NCI-H460 (cell line): ENCODE measurements at regions not wholly inside any gene's neighbourhood (a gene's known extent, or its start where the extent isn't known, plus 50 kb on each side); places are given as distances from the start of the nearest gene placed in this dataset.

Experiments
- DNase-seq: peaks from one replicate; pipeline ENCODE4 v3.0.0-alpha.2; 2016; ENCODE audit warnings: low read depth; ENCODE audit errors: extremely low read depth

DNA sequence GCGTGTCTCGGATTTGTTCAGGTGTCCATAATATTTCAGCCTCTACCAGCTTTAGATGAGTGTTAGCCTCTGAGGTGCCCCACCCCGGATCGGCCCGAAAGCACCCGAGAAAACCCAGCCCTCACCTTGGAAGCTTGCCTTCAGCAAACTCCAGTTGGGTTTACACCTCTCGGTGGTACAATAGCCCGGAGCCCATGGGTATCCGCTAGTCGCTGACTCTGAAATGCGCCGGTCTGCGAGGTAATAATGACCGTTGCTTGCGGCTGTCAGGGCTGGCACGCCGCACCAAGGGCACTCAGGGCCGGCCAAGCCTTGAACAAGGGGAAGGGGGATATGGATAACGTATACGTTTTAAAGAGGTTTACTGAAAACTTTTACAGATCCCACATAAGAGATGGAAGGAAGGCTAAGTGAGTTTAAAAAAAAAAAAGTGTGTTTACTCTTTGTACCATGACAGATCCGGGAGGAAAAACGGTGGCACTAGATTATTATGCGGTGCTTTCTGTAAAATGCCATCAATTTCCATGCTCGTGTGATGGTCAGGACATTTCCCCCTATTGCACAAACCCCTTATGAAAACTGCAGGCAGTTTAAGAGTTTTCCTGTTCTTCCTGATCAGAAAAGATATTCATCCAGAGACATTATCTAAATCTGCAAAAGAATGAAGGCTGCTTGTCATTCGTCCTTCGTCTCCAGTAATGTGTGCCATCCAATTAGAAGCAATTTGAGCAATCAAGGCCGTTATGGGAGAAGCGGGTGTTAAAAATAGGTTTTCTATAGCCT lies 124.2 kb downstream of the TMEM161B start:
- no peak for DNase-seq

DNA sequence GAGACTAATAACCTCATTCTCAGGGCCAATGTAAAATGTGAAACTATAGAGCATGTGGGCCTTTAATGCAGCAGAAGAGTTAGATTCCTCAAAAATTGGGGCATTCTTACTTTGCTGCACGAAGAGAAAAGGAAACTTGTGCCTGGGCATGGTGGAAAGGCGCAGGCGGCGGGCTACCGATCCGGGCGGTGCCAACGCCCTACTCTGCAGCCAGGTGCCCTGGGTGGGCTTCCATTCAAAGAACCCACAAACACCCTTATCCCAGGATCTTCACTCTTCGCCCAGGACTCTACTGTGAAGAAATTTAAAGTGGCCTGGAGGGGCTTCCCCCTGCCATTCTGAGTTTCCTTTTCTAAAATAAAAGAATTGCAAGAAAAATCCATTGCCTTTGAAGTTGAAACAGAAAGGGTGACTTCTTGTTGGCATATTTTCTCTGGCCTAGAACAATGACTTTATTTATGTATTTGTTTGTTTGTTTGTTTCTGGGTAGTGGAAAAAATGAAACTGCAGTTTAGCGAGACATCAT lies 124.9 kb downstream of the TMEM161B start:
- no peak for DNase-seq

- no peak for DNase-seq
Measured at GRCh38 chr5:88142886-88143692, 125.6 kb downstream of the TMEM161B start.

DNA sequence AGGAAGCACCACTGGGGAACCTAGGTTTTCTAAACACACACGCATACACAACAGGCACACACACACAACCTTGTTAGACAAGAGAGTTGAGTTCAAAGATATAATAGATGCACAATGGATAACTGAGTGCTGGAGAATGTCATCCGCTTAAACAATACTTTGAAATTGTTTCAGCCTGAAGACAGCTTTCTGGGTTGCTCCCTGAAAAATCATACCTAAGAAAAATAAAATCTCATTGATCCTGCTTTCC lies 126.1 kb downstream of the TMEM161B start:
- no peak for DNase-seq

- DNase-seq, result peak; percentile 98
Measured at GRCh38 chr5:88140856-88141752, 127.5 kb downstream of the TMEM161B start.

DNA sequence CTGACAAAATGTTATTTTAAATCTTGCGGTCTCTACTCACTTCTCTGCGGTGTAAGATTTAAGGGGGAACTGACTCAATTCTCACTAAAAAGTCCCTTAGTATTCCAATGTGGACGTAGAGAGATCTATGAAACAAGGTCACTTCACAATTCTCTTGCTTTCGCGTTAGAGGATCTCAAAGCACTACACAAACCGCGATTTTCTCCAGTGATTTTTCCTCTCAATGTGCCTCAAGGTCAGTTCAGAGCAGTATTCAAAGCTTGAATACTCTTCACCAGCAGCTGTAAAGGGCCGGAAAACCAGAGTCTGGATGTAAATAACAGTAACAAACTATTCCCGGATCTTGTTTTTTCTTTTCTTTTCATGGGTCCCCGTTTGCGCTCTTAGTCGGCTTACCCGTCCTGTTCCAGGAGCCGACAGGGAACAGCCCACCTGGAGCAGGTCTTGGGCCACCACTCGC lies 128.2 kb downstream of the TMEM161B start:
- DNase-seq, result no peak

GRCh38 chr5:88130211-88130815 lies 138.3 kb downstream of the TMEM161B start:
- DNase-seq, result no peak

- no peak for DNase-seq
Measured at GRCh38 chr5:88128813-88129212, 139.8 kb downstream of the TMEM161B start.

DNA sequence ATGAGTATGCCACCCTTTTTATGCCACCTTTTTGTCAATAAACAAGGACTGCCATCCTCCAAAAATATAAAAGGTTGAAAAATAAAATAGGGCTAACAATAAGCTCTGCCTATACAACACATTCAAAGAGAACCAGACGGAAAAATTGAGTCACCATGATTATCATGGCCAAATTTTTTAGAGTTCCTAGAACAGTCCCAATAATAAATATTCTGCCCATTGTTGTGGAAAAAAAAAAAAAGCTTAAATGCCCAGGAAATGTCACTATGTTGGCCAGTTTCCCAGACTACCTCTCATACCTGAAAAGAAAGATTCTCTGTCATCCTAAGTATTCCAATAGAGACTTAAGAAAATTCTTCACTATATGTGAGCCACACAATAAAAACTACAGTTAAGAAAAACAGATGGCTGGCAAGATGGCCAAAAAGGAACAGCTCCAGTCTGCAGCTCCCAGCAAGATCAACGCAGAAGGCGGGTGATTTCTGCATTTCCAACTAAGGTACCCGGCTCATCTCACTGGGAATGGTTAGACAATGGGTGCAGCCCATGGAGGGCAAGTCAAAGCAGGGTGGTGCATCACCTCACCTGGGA lies 149.0 kb downstream of the TMEM161B start:
- no peak for DNase-seq

DNA sequence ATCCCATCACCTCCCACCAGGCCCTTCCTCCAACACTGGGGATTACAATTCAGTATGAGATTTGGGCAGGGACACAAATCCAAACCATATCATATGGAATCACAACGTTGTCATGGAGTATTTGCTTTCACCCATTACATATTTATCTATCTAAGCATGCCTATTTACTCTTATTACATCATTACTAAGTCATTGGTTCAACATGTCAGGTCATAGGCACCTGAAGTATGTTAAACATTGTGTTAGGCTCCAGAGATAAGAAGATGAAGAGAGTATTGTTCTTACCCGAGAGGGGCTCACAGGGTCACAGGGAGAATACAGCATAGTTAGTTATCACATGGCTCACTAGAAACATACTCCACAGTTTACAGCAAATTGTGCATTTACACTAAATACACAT lies 150.5 kb downstream of the TMEM161B start:
- DNase-seq, result no peak

- DNase-seq, result no peak
Measured at GRCh38 chr5:88117546-88117945, 151.1 kb downstream of the TMEM161B start.

DNA sequence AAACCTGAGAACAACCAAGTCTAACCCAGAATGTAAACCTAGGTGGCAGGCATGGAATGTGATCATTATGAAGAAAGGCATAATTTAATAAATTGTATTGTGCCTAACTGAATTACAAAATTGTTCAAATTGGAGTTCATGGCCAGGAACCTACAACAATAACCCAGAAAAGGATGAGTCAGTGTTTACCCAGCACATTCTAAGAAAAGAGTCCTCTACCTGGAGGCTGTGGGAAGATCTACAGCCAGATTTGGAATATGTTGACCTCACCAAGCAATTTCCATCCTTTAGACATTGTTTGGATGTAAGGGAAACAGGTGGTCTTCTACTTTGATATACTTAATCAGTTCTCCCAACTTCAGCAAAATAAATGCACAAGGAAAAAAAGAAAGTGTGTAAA lies 152.2 kb downstream of the TMEM161B start:
- no peak for DNase-seq

- no peak for DNase-seq
Measured at GRCh38 chr5:88115211-88115610, 153.4 kb downstream of the TMEM161B start.

DNA sequence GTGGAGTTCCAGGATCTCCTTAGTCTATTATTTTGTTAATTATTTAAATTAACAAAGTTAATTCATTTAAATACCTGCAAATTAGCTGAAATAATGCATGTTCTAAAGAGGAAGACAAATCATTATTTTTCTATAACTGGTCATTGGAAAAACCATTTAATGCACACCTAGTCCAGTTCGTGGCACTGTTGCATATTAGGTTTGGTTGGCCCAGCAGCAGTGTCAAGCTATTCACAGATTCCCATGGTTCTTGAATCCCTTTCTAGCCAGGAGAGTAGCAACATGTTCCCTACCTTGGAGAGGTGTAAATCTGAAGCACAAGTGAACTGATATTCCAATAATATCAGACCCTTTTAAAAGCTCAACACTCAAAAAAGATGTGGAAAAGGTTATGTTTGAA lies 155.2 kb downstream of the TMEM161B start:
- DNase-seq, result no peak

- no peak for DNase-seq
Measured at GRCh38 chr5:88109818-88110217, 158.8 kb downstream of the TMEM161B start.

GRCh38 chr5:88108490-88109279 lies 160.0 kb downstream of the TMEM161B start:
- peak; percentile 6 for DNase-seq

GRCh38 chr5:88094906-88095496 lies 173.6 kb downstream of the TMEM161B start:
- DNase-seq, result no peak

GRCh38 chr5:88094403-88094802 lies 174.2 kb downstream of the TMEM161B start:
- DNase-seq, result no peak

- no peak for DNase-seq
Measured at GRCh38 chr5:88093765-88094164, 174.9 kb downstream of the TMEM161B start.
